HFFc6 (cell line): ENCODE measurements at regions not wholly inside any gene's neighbourhood (a gene's known extent, or its start where the extent isn't known, plus 50 kb on each side); places are given as distances from the start of the nearest gene placed in this dataset.

Experiments used
- DNase-seq: peaks from one replicate; pipeline ENCODE4 v3.0.0-alpha.2; 2018
- H3K27ac Mint-ChIP-seq: 2 replicates; pipeline ENCODE4 v1.8.0; 2020; ENCODE audit warnings: mild to moderate bottlenecking, mixed read lengths
- H3K27me3 Mint-ChIP-seq: 2 replicates; pipeline ENCODE4 v1.8.0; 2021; ENCODE audit warnings: mild to moderate bottlenecking, moderate library complexity, mixed read lengths; ENCODE audit not compliant: insufficient read depth
- H3K36me3 Mint-ChIP-seq: 2 replicates; pipeline ENCODE4 v1.8.0; 2021; ENCODE audit warnings: low read depth, mixed read lengths
- H3K4me1 Mint-ChIP-seq: 2 replicates; pipeline ENCODE4 v1.8.0; 2020; ENCODE audit warnings: low read depth, mixed read lengths
- H3K4me3 Mint-ChIP-seq: 2 replicates; pipeline ENCODE4 v1.8.0; 2020; ENCODE audit warnings: mild to moderate bottlenecking, moderate library complexity, mixed read lengths
- H3K9me3 Mint-ChIP-seq: 2 replicates; pipeline ENCODE4 v1.8.0; 2020; ENCODE audit warnings: mild to moderate bottlenecking, mixed read lengths
- CTCF ChIP-seq: fragments of 200-600 bp; sonication (generic); IDR thresholded peaks from 2 replicates; pipeline ENCODE4 v1.5.0; 2021; ENCODE audit warnings: antibody characterized with exemption, mild to moderate bottlenecking

GRCh38 chr6:166068768-166069167, 98.9 kb downstream of the TBXT start:
- H3K27me3 Mint-ChIP-seq = no peaks in the 10 kb centered on the region
- no peaks in the 10 kb centered on the region for H3K4me1 Mint-ChIP-seq
- peaks cover 31% of the 10 kb centered on the region for H3K9me3 Mint-ChIP-seq
- H3K36me3 Mint-ChIP-seq = no peaks in the 10 kb centered on the region; the same call in 1 of the 2 replicates
- H3K4me3 Mint-ChIP-seq = no peak overlapping the region
- no peak overlapping the region for H3K27ac Mint-ChIP-seq
- no peak for TF ChIP-seq CTCF
- no peak for DNase-seq

- no peak for DNase-seq
- Mint-ChIP-seq H3K27ac (no peak overlapping the region), H3K4me1 (no peaks in the 10 kb centered on the region; the same call in 1 of the 2 replicates), H3K9me3 (peaks cover 43% of the 10 kb centered on the region), H3K27me3 (peaks cover 2% of the 10 kb centered on the region; the same call in 1 of the 2 replicates), H3K36me3 (peaks cover 5% of the 10 kb centered on the region), H3K4me3 (no peak overlapping the region)
- TF ChIP-seq CTCF = no peak
These were observed 109.4 kb downstream of the TBXT start for GRCh38 chr6:166058064-166058739.

GRCh38 chr6:166057431-166057830, 110.2 kb downstream of the TBXT start:
- Mint-ChIP-seq H3K36me3 (peaks cover 5% of the 10 kb centered on the region), H3K4me1 (no peaks in the 10 kb centered on the region; the same call in 1 of the 2 replicates), H3K9me3 (peaks cover 42% of the 10 kb centered on the region), H3K27me3 (peaks cover 2% of the 10 kb centered on the region; the same call in 1 of the 2 replicates), H3K27ac (no peak overlapping the region), H3K4me3 (no peak overlapping the region)
- no peak for DNase-seq
- TF ChIP-seq CTCF = no peak

GRCh38 chr6:166056637-166057036, 111.0 kb downstream of the TBXT start:
- Mint-ChIP-seq H3K27ac (no peak overlapping the region), H3K9me3 (peaks cover 50% of the 10 kb centered on the region), H3K36me3 (peaks cover 5% of the 10 kb centered on the region), H3K4me3 (no peak overlapping the region), H3K4me1 (no peaks in the 10 kb centered on the region; the same call in 1 of the 2 replicates), H3K27me3 (peaks cover 2% of the 10 kb centered on the region; the same call in 1 of the 2 replicates)
- no peak for DNase-seq
- no peak for TF ChIP-seq CTCF

GRCh38 chr6:166055801-166056200, 111.8 kb downstream of the TBXT start:
- Mint-ChIP-seq H3K36me3 (peaks cover 5% of the 10 kb centered on the region), H3K4me1 (no peaks in the 10 kb centered on the region; the same call in 1 of the 2 replicates), H3K27ac (no peak overlapping the region), H3K27me3 (peaks cover 2% of the 10 kb centered on the region; the same call in 1 of the 2 replicates), H3K4me3 (no peak overlapping the region), H3K9me3 (peaks cover 53% of the 10 kb centered on the region)
- TF ChIP-seq CTCF = no peak
- DNase-seq = no peak
